Spleen (tissue), 7 donors: ENCODE measurements at regions not wholly inside any gene's neighbourhood (a gene's known extent, or its start where the extent isn't known, plus 50 kb on each side); places are given as distances from the start of the nearest gene placed in this dataset.

ENCODE experiments used
- CTCF ChIP-seq, 11 experiments: fragments of 200-600 bp in 7 of 11; fragments of 450-650 bp in 4 of 11; sonication (generic) in 4 of 11; IDR thresholded peaks in 8 of 11; conservative IDR thresholded peaks in 3 of 11; 1 replicate in 7 of 11; 2 replicates in 4 of 11; pipeline versions ENCODE4 v1.4.0 to v1.8.0; 2016 to 2021; ENCODE audit warnings: antibody characterized with exemption in 11 of 11, inconsistent platforms in 4 of 11, mild to moderate bottlenecking in 1 of 11
- POLR2AphosphoS5 ChIP-seq, 3 donors: sonication (generic); formaldehyde crosslinking; IDR thresholded peaks; one replicate each; pipeline ENCODE4 v1.5.1; 2017; ENCODE audit warnings: antibody characterized with exemption in 3 of 3
- donor health status: DM: no; HTN: no; CAD: no; lungs with moderate emphysema.
- donor health status: DM: no; HTN: no; CAD: no.
- donor health status: DM: no; HTN: no; CAD: no.

GRCh38 chr5:5612096-5612495 is 189.6 kb downstream of the ICE1 start:
- TF ChIP-seq CTCF (IDR thresholded peaks at IDR 0.05 in 8 of 11, conservative IDR thresholded peaks at IDR 0.05 in 3 of 11): no peak
- TF ChIP-seq POLR2AphosphoS5 (IDR thresholded peaks at IDR 0.05): no peak
